ENCODE measurements at regions not wholly inside any gene's neighbourhood (a gene's known extent, or its start where the extent isn't known, plus 50 kb on each side); places are given as distances from the start of the nearest gene placed in this dataset.

GRCh38 chr6:159106627-159107241 lies 61.9 kb upstream of the TAGAP start (continued):
- TF ChIP-seq RBM25 (IDR thresholded peaks at IDR 0.05; ENCODE audit: low read depth, low read length, severe bottlenecking), result peak; percentile 99
- peak; percentile 27; the same call in 1 of the 2 replicates for TF ChIP-seq TEAD4 (IDR thresholded peaks at IDR 0.05; ENCODE audit: low read length)
- TF ChIP-seq TEAD4 (CRISPR knock-in tag; IDR thresholded peaks at IDR 0.05; ENCODE audit: borderline replicate concordance), result no peak
- TF ChIP-seq ZNF121 (CRISPR knock-in tag; conservative IDR thresholded peaks at IDR 0.05), result no peak
- no peak for TF ChIP-seq ZNF586 (CRISPR knock-in tag; conservative IDR thresholded peaks at IDR 0.05)
- no peak for TF ChIP-seq ZNF561 (CRISPR knock-in tag; conservative IDR thresholded peaks at IDR 0.05)
- TF ChIP-seq GATAD2A (IDR thresholded peaks at IDR 0.05), result no peak
- TF ChIP-seq XRCC4 (IDR thresholded peaks at IDR 0.05; ENCODE audit: extremely low read depth, insufficient read depth, insufficient read length), result no peak
- no peak for TF ChIP-seq HOXB6 (CRISPR knock-in tag; IDR thresholded peaks at IDR 0.05; ENCODE audit: borderline replicate concordance)
- peak; percentile 46; the same call in 1 of the 2 replicates for TF ChIP-seq GABPB1 (CRISPR knock-in tag; IDR thresholded peaks at IDR 0.05)
- no peak for TF ChIP-seq ZNF830 (CRISPR knock-in tag; IDR thresholded peaks at IDR 0.05)
- TF ChIP-seq TRIM25 (IDR thresholded peaks at IDR 0.05; ENCODE audit: borderline replicate concordance), result no peak
- no peak for TF ChIP-seq ZBTB34 (CRISPR knock-in tag; IDR thresholded peaks at IDR 0.05)
- no peak for TF ChIP-seq PCBP2 (IDR thresholded peaks at IDR 0.05; ENCODE audit: low read depth, low read length, poor library complexity, severe bottlenecking)
- no peak for TF ChIP-seq ARHGAP35 (IDR thresholded peaks at IDR 0.05; ENCODE audit: partially characterized antibody)
- TF ChIP-seq CUX1 (CRISPR knock-in tag; IDR thresholded peaks at IDR 0.05), result no peak
- no peak for TF ChIP-seq KAT2B (IDR thresholded peaks at IDR 0.05; ENCODE audit: low read depth, low read length)
- no peak for TF ChIP-seq SNRNP70 (optimal IDR thresholded peaks at IDR 0.05; ENCODE audit: low read depth, low read length)
